MM.1S (cell line): ENCODE measurements at regions not wholly inside any gene's neighbourhood (a gene's known extent, or its start where the extent isn't known, plus 50 kb on each side); places are given as distances from the start of the nearest gene placed in this dataset.

Experiments used
- DNase-seq: peaks from one replicate; pipeline ENCODE4 v3.0.0-alpha.2; 2015
- H2AFZ ChIP-seq: fragments of 300-600 bp; sonication (generic); 2 replicates; pipeline ENCODE4 v1.6.0; 2016; ENCODE audit warnings: antibody characterized with exemption, low read length
- H3F3A ChIP-seq: fragments of 300-600 bp; sonication (generic); 2 replicates; pipeline ENCODE4 v1.6.1; 2016; ENCODE audit warnings: mild to moderate bottlenecking, antibody characterized with exemption, low read length, moderate library complexity, mixed read lengths; ENCODE audit not compliant: insufficient read depth
- H3K27ac ChIP-seq: fragments of 300-600 bp; sonication (generic); 2 replicates; pipeline ENCODE4 v1.5.1; 2016; ENCODE audit warnings: mild to moderate bottlenecking, low read length
- H3K27me3 ChIP-seq: fragments of 300-600 bp; sonication (generic); replicated peaks from 2 replicates; pipeline ENCODE4 v1.6.0; 2016; ENCODE audit warnings: low read length; ENCODE audit not compliant: insufficient read depth
- H3K36me3 ChIP-seq: fragments of 300-600 bp; sonication (generic); replicated peaks from 2 replicates; pipeline ENCODE4 v1.6.1; 2016; ENCODE audit warnings: mild to moderate bottlenecking, low read length, mixed read lengths; ENCODE audit not compliant: insufficient read depth
- H3K4me1 ChIP-seq: fragments of 300-600 bp; sonication (generic); 2 replicates; pipeline ENCODE4 v1.6.1; 2016; ENCODE audit warnings: low read length, mixed read lengths
- H3K4me2 ChIP-seq: fragments of 300-600 bp; sonication (generic); 2 replicates; pipeline ENCODE4 v1.6.0; 2016; ENCODE audit warnings: low read depth, low read length
- H3K4me3 ChIP-seq: fragments of 300-600 bp; sonication (generic); 2 replicates; pipeline ENCODE4 v1.5.1; 2016; ENCODE audit warnings: low read length, mixed read lengths
- H3K79me2 ChIP-seq: fragments of 300-600 bp; sonication (generic); 2 replicates; pipeline ENCODE4 v1.6.1; 2016; ENCODE audit warnings: mixed run types, low read length, mixed read lengths
- H3K9ac ChIP-seq: fragments of 300-600 bp; sonication (generic); 2 replicates; pipeline ENCODE4 v1.6.1; 2016; ENCODE audit warnings: low read length, mixed read lengths
- H3K9me2 ChIP-seq: fragments of 300-600 bp; sonication (generic); replicated peaks from 2 replicates; pipeline ENCODE4 v1.6.1; 2016; ENCODE audit warnings: mild to moderate bottlenecking, low read length, mixed read lengths; ENCODE audit not compliant: insufficient read depth
- H3K9me3 ChIP-seq: fragments of 300-600 bp; sonication (generic); replicated peaks from 2 replicates; pipeline ENCODE4 v1.6.1; 2016; ENCODE audit warnings: mild to moderate bottlenecking, low read length, mixed read lengths; ENCODE audit not compliant: insufficient read depth
- H4K20me1 ChIP-seq: fragments of 300-600 bp; sonication (generic); 2 replicates; pipeline ENCODE4 v1.6.1; 2016; ENCODE audit warnings: mild to moderate bottlenecking, low read length, moderate library complexity, mixed read lengths; ENCODE audit not compliant: insufficient read depth
- CTCF ChIP-seq: fragments of 300-600 bp; sonication (generic); IDR thresholded peaks from 2 replicates; pipeline ENCODE4 v1.5.1; 2016; ENCODE audit warnings: antibody characterized with exemption, low read length, mixed read lengths
- EZH2 ChIP-seq: fragments of 300-600 bp; sonication (generic); optimal IDR thresholded peaks from 2 replicates; pipeline ENCODE3; 2017; ENCODE audit warnings: low read depth, mild to moderate bottlenecking, antibody characterized with exemption, low read length, mixed read lengths
- EZH2phosphoT487 ChIP-seq: fragments of 300-600 bp; sonication (generic); IDR thresholded peaks from 2 replicates; pipeline ENCODE4 v1.6.1; 2018; ENCODE audit warnings: antibody characterized with exemption, low read length

GRCh38 chr16:48003206-48003907, 152.4 kb downstream of the ABCC12 start:
- DNase-seq = no peak
- Histone ChIP-seq H3K9me2 (no peaks in the 10 kb centered on the region), H3K79me2 (no peaks in the 10 kb centered on the region), H3K9me3 (no peaks in the 10 kb centered on the region), H3K4me3 (no peak overlapping the region), H3K4me1 (no peaks in the 10 kb centered on the region), H3K27me3 (no peaks in the 10 kb centered on the region), H4K20me1 (no peaks in the 10 kb centered on the region), H3K36me3 (no peaks in the 10 kb centered on the region), H3K4me2 (no peak overlapping the region), H2AFZ (no peak overlapping the region), H3K27ac (no peak overlapping the region), H3K9ac (no peak overlapping the region), H3F3A (no peaks in the 10 kb centered on the region)
- no peak for TF ChIP-seq CTCF
- no peak for TF ChIP-seq EZH2phosphoT487
- no peak for TF ChIP-seq EZH2

- Histone ChIP-seq H3K4me2 (no peak overlapping the region), H3K9me2 (no peaks in the 10 kb centered on the region), H3K27me3 (no peaks in the 10 kb centered on the region), H3K4me1 (no peaks in the 10 kb centered on the region), H3K79me2 (no peaks in the 10 kb centered on the region), H3K9ac (no peak overlapping the region), H3K36me3 (no peaks in the 10 kb centered on the region), H4K20me1 (no peaks in the 10 kb centered on the region), H3K9me3 (no peaks in the 10 kb centered on the region), H3K27ac (no peak overlapping the region), H3K4me3 (no peak overlapping the region), H3F3A (no peaks in the 10 kb centered on the region), H2AFZ (no peak overlapping the region)
- TF ChIP-seq CTCF = no peak
- TF ChIP-seq EZH2 = no peak
- no peak for TF ChIP-seq EZH2phosphoT487
- DNase-seq = no peak
Measured at GRCh38 chr16:48001324-48001895, 154.4 kb downstream of the ABCC12 start.

DNA sequence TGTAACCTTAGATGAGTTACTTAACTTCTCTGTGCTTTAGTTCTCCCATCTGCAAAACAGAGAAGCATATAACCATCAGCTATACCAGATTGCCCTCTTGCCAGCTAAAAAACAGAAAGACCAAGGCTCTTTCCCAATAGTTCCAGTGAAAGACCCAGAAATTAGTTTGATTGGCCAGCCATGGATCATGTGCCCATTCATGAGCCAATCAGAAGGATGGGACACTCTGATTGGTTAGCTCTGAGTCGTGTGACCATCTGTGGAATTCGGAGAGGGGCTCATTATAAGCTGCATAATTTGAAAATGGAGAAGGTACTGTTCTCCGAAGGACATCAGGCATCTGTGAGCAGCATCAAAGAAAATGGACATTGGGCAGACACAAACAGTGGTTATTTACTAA, 155.2 kb downstream of the ABCC12 start:
- no peak for DNase-seq
- H3K4me1 ChIP-seq = no peaks in the 10 kb centered on the region
- no peak overlapping the region for H3K27ac ChIP-seq
- H3K36me3 ChIP-seq = no peaks in the 10 kb centered on the region
- H3K9me2 ChIP-seq = no peaks in the 10 kb centered on the region
- no peaks in the 10 kb centered on the region for H3K9me3 ChIP-seq
- no peak overlapping the region for H2AFZ ChIP-seq
- no peaks in the 10 kb centered on the region for H4K20me1 ChIP-seq
- H3K79me2 ChIP-seq = no peaks in the 10 kb centered on the region
- TF ChIP-seq CTCF (no peak), EZH2 (no peak)
- H3K4me3 ChIP-seq = no peak overlapping the region
- no peak overlapping the region for H3K9ac ChIP-seq
- no peaks in the 10 kb centered on the region for H3F3A ChIP-seq
- no peaks in the 10 kb centered on the region for H3K27me3 ChIP-seq
- no peak overlapping the region for H3K4me2 ChIP-seq
